Type B pancreatic cell (in vitro differentiated cells): ENCODE measurements at regions not wholly inside any gene's neighbourhood (a gene's known extent, or its start where the extent isn't known, plus 50 kb on each side); places are given as distances from the start of the nearest gene placed in this dataset.
A peak's percentile ranks its signal among the peaks of the same experiment; 100 is the strongest.

Source experiments
- DNase-seq: peaks from one replicate; pipeline ENCODE4 v3.0.0; 2021; ENCODE audit warnings: mixed read lengths; ENCODE audit not compliant: unreplicated experiment; ENCODE audit errors: extremely low spot score
- H3K27ac Mint-ChIP-seq: 2 replicates; pipeline ENCODE4 v1.8.0; 2021; ENCODE audit warnings: mild to moderate bottlenecking, mixed read lengths
- H3K27me3 Mint-ChIP-seq: 2 replicates; pipeline ENCODE4 v1.8.0; 2021; ENCODE audit warnings: mixed read lengths
- H3K36me3 Mint-ChIP-seq: 2 replicates; pipeline ENCODE4 v1.8.0; 2021; ENCODE audit warnings: mixed read lengths
- H3K4me1 Mint-ChIP-seq: one replicate; pipeline ENCODE4 v1.8.0; 2021; ENCODE audit warnings: mixed read lengths; ENCODE audit not compliant: unreplicated experiment
- H3K4me3 Mint-ChIP-seq: 2 replicates; pipeline ENCODE4 v1.8.0; 2021; ENCODE audit warnings: mild to moderate bottlenecking, mixed read lengths
- H3K9me3 Mint-ChIP-seq: 2 replicates; pipeline ENCODE4 v1.8.0; 2021; ENCODE audit warnings: mixed read lengths
- TF ChIP-seq, protein P1 (sequence below): fragments of 200-600 bp; sonication (generic); conservative IDR thresholded peaks from 2 replicates; pipeline ENCODE4 v1.5.0; 2021; ENCODE audit warnings: antibody characterized with exemption, mild to moderate bottlenecking

DNA sequence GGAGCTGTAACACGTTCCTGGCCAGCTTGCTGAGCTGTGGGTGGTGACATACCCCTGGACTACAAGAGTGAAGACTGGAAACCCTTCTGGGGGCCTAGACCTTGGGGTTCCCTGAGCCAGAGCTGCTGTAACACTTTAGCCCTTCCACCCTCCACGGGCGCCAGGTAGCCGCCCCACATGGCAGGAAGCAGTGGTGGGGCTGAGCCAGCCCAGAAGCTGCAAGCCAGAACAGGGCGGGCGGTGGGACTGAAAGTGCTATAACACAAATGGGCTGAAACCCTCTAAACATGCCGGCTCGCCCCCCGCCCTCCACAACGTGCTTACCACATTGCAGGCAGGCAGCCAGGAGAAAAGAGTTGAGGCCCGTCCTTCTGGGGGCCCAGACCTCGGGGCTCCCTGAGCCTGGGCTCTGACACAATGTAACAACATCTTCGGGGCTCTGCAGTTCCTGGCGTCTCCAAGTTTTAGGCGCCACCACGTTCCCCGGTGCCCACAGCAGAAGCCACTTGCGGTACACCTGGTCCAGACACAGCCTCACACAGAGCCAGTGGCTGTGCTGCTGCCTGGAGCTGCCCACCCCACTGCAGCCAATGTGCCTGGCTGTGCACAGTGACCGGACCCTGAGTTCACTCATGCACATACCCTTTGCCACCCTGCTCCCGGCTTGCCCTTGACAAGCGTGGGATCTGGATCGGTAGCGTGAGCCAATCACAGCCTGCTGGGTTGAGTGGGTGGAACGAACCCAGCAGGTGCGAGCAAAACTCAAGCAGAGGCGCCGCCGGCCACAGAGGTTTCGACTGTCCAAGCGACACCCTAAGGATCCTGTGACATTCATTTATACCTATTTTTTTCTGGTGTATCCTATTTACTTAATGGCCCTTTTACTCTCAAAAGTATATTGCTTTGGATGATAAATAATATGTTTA, 127.4 kb upstream of the FHL2 start:
- Mint-ChIP-seq H3K27me3 (no peaks in the 10 kb centered on the region), H3K27ac (no peak overlapping the region), H3K9me3 (no peaks in the 10 kb centered on the region), H3K4me3 (no peak overlapping the region), H3K4me1 (peaks cover 3% of the 10 kb centered on the region), H3K36me3 (no peaks in the 10 kb centered on the region)
- TF ChIP-seq, protein P1, sequence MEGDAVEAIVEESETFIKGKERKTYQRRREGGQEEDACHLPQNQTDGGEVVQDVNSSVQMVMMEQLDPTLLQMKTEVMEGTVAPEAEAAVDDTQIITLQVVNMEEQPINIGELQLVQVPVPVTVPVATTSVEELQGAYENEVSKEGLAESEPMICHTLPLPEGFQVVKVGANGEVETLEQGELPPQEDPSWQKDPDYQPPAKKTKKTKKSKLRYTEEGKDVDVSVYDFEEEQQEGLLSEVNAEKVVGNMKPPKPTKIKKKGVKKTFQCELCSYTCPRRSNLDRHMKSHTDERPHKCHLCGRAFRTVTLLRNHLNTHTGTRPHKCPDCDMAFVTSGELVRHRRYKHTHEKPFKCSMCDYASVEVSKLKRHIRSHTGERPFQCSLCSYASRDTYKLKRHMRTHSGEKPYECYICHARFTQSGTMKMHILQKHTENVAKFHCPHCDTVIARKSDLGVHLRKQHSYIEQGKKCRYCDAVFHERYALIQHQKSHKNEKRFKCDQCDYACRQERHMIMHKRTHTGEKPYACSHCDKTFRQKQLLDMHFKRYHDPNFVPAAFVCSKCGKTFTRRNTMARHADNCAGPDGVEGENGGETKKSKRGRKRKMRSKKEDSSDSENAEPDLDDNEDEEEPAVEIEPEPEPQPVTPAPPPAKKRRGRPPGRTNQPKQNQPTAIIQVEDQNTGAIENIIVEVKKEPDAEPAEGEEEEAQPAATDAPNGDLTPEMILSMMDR, result no peak
- no peak for DNase-seq

DNA sequence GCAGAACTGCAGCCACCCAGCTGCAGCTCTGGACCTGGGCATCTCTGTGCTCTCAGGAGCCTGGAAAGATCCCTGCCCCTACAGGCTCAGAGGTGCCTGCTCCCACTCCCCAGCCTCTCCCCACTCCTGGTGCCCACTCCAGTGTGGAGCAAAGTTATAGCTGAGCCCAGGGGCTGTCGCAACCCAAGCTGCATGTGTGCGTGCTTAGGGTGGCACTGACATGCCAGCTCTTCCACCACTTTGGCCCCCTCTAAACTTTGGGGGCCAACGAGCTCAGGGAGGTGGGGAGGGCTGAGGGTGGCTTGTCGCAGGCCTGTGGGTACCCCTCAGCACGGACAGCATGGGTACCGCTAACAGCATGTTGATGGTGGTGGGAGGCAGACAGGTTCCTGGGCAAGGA, 126.3 kb upstream of the FHL2 start:
- H3K27ac Mint-ChIP-seq, result no peak overlapping the region
- H3K36me3 Mint-ChIP-seq, result no peaks in the 10 kb centered on the region
- H3K4me1 Mint-ChIP-seq, result peaks cover 3% of the 10 kb centered on the region
- H3K4me3 Mint-ChIP-seq, result no peak overlapping the region
- no peaks in the 10 kb centered on the region for H3K27me3 Mint-ChIP-seq
- TF ChIP-seq, protein P1, result no peak
- DNase-seq, result no peak
- H3K9me3 Mint-ChIP-seq, result no peaks in the 10 kb centered on the region

DNA sequence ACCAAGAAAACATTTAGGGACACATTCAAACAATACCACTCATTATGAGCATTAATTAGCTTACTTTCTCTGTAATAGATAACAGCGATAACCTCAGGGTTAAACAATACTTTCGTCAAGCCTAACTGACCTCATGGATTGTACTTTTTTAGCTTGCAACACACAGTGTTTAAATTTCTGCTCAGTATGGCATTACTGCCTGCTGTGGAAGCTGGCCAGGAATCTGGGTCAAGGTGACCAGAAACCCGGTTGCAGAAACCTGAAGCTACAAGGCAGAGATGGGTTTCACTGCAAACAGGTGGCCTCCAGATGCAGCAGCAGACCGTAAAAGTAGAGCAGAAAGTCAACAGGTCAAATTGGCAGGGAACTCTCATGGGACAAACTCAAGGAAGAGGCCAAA, 123.8 kb upstream of the FHL2 start:
- no peaks in the 10 kb centered on the region for H3K9me3 Mint-ChIP-seq
- TF ChIP-seq, protein P1, result no peak
- no peak overlapping the region for H3K4me3 Mint-ChIP-seq
- no peaks in the 10 kb centered on the region for H3K36me3 Mint-ChIP-seq
- H3K27me3 Mint-ChIP-seq, result no peaks in the 10 kb centered on the region
- no peak for DNase-seq
- no peak overlapping the region for H3K27ac Mint-ChIP-seq
- peaks cover 3% of the 10 kb centered on the region for H3K4me1 Mint-ChIP-seq

DNA sequence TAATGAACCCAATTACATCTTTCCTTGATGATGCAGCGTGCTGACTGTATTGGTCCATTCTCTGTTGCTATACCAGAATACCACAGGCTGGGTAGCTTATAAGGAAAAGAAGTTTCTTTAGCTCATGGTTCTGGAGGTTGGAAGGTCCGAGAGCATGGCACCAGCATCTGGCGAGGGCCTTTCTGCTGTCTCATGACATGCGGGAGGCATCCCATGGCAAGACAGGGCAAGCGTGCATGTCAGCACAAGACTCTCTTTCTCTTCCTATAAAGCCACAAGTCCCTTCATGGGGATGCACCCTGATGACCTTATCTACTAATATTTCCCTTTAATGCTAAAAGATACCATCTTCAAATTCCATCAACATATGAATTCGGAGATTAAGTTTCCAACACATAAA, 122.8 kb upstream of the FHL2 start:
- no peaks in the 10 kb centered on the region for H3K9me3 Mint-ChIP-seq
- H3K4me1 Mint-ChIP-seq, result peaks cover 10% of the 10 kb centered on the region
- H3K4me3 Mint-ChIP-seq, result no peak overlapping the region
- TF ChIP-seq, protein P1, result no peak
- H3K27me3 Mint-ChIP-seq, result no peaks in the 10 kb centered on the region
- no peaks in the 10 kb centered on the region for H3K36me3 Mint-ChIP-seq
- H3K27ac Mint-ChIP-seq, result no peak overlapping the region
- no peak for DNase-seq

DNA sequence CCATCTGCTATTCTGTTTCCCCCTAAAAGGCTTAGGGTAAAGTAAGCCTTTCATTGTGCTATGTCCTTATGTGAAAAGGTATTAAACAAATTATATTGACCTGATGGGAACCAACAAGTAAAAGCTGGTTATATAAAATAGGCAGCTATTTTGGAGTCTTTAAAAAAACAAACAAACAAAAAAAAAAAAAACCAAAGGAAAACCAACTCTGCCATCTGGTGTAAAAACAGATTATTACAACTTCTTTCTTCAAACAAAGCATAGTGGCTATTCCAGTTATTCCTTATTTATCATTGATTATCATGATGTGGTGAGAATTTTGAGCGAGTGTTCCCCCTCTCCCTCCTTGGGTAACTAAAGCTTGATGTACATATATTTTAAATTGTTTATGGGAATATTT, 122.3 kb upstream of the FHL2 start:
- Mint-ChIP-seq H3K27ac (no peak overlapping the region), H3K4me3 (no peak overlapping the region), H3K27me3 (no peaks in the 10 kb centered on the region), H3K9me3 (no peaks in the 10 kb centered on the region), H3K4me1 (peaks cover 10% of the 10 kb centered on the region), H3K36me3 (no peaks in the 10 kb centered on the region)
- TF ChIP-seq, protein P1, result peak; percentile 83
- no peak for DNase-seq
